GM12892 (cell line): ENCODE measurements at regions not wholly inside any gene's neighbourhood (a gene's known extent, or its start where the extent isn't known, plus 50 kb on each side); places are given as distances from the start of the nearest gene placed in this dataset.
"Not testable (repeated sequence)": the region's sequence is repeated elsewhere in the genome, so short reads cannot be mapped to it uniquely, and the experiment has no call there.

Source experiments
- DNase-seq: peaks from one replicate; pipeline ENCODE4 v3.0.0; 2011; ENCODE audit not compliant: insufficient read length
- FAIRE-seq: peaks from 2 replicates; lab custom pipeline; 2011; peaks lifted over from hg19 to GRCh38; lab: Jason Lieb, UNC
- POLR2A ChIP-seq: IDR thresholded peaks from 2 replicates; pipeline ENCODE4 v1.6.1; 2011; ENCODE audit warnings: low read depth, low read length, control low read depth
- POLR2AphosphoS5 ChIP-seq: IDR thresholded peaks from 2 replicates; pipeline ENCODE4 v1.6.1; 2011; ENCODE audit warnings: low read depth, low read length, control low read depth
- TAF1 ChIP-seq: IDR thresholded peaks from 2 replicates; pipeline ENCODE4 v1.6.1; 2011; ENCODE audit warnings: low read depth, mild to moderate bottlenecking, control low read depth, low read length, borderline replicate concordance

GRCh38 chr2:48088994-48089393, 182.7 kb upstream of the FBXO11 start:
- DNase-seq (no peak), FAIRE-seq (no peak)
- TF ChIP-seq POLR2A = no peak
- no peak for TF ChIP-seq POLR2AphosphoS5
- no peak for TF ChIP-seq TAF1

DNA sequence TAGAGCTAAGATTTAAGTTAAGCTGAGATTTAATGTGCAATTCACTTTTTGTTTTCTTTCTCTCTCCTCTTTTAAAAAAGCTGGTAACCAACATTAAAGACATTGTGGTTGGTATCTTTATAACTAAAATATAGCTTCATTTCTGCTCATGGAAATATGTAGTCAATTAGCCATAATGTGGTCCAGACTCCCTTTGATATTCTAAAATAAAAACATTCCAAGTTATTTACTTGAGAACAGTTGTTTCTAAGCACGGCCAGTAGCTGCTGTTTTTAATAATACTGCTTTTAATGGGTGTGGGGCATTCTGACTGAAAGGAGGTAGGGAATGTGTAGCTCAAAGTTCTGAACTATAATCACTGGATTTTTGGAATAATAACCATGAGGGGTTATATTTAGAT, 183.3 kb upstream of the FBXO11 start:
- DNase-seq = no peak
- no peak for FAIRE-seq

DNA sequence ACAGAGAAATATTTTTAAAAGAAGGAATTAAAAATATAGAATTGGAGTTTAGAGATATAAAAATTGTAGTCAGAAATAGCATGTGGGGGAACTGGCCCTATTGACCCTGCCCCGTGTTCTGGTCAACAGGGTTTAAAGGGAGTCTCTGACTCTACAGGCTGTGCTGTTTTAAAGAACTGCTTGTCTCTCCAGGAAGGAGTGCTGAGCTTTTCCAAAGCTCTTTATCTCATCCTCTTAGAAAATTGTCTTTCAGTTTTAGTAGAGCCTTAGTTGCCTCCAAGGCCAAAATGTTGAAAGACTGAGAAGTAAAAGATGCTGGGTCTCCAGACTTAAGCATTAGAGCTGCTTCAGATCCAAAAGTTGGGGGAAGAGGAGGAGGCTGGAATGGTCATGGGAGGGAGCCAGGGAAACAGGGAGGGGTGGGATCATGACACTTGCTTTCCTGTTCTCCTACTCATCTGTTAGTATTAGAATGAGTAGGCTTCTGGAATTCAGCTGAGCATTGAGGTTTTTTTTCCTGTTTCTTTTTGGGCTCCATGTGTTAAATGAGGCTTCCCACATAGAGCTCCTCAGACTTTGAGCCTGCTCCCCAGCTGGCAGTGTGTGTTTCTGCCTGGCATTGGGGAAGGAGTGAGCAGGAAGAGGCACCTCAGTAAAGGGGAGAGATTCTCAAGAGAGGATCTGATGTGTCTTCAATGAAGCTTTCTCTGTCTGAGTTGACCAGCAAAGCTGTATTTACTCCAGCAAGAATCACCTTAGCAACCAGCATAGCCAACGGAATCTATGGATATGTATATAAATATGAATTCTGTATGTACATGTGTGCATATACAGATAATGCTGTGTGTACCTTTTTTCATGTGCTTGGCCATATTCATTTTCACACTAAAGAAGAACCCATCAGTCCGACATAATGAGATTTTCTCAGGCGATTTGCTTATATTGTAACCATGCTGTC, 186.8 kb upstream of the FBXO11 start:
- FAIRE-seq = no peak
- no peak for TF ChIP-seq TAF1
- no peak for TF ChIP-seq POLR2A
- TF ChIP-seq POLR2AphosphoS5 = no peak
- DNase-seq = no peak

More for the DNA sequence above, 183.3 kb upstream of the FBXO11 start:
- TF ChIP-seq POLR2AphosphoS5 (no peak), TAF1 (no peak), POLR2A (no peak)

GRCh38 chr2:48096765-48097164, 190.5 kb upstream of the FBXO11 start:
- DNase-seq, FAIRE-seq: not testable (repeated sequence)

GRCh38 chr2:48098539-48098938, 192.2 kb upstream of the FBXO11 start:
- FAIRE-seq = no peak
- no peak for DNase-seq
- TF ChIP-seq POLR2AphosphoS5 (no peak), POLR2A (no peak), TAF1 (no peak)

GRCh38 chr2:48104418-48104817, 198.1 kb upstream of the FBXO11 start:
- DNase-seq = no peak
- FAIRE-seq = no peak
- TF ChIP-seq TAF1 (no peak), POLR2AphosphoS5 (no peak), POLR2A (no peak)

GRCh38 chr2:48105848-48106247, 199.6 kb upstream of the FBXO11 start:
- no peak for DNase-seq
- TF ChIP-seq POLR2AphosphoS5 (no peak), POLR2A (no peak), TAF1 (no peak)
- no peak for FAIRE-seq

DNA sequence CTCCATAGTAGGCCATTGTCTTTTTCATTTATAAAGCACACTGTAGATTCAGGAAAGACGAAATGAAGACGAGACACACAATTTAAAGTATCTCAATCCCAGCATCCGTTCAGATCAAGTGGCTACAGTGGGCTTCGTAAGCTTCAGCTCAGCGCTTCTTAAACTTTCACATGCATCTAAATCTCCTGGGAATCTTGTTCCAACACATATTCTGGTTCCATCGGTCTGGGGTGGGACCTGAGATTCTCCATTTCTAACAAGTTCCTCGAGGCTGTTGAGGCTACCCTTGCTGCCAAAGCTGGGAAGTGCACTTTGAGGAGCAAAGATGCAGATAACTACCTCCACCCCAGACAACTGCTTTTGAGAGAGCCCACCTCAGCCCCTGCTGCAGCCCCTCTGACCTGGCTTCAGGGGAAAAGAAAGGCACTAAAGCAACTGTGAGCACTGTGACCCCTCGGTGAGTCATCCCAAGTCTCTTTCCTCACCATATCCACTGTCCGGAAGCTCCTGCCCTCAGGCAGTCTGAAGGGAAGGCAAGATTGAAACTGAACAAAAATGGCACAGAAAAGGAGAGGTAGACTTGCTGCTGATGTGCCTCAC, 201.1 kb upstream of the FBXO11 start:
- FAIRE-seq = no peak
- TF ChIP-seq TAF1 = no peak
- TF ChIP-seq POLR2AphosphoS5 = no peak
- TF ChIP-seq POLR2A = no peak
- DNase-seq = no peak

DNA sequence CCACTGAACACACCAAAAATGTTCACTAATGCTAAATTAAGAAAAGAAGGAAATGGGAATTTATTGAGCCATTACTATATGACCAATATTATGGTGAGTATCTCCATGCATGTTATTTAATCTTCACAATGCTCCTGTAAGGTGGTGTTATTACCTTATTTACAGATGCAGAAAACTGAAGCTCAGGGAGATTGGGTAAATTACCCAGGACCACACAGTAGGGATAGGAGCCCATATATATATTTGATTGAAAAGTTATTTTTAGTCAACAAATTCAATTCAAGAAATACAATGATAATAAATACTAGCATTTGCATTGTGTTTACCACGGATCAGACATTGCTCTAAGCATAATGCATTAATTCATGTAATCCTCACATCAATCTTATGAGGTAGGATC, 202.2 kb upstream of the FBXO11 start:
- DNase-seq = no peak
- no peak for FAIRE-seq
- TF ChIP-seq POLR2A (no peak), POLR2AphosphoS5 (no peak), TAF1 (no peak)

- TF ChIP-seq POLR2A = no peak
- TF ChIP-seq TAF1 = no peak
- no peak for TF ChIP-seq POLR2AphosphoS5
- no peak for FAIRE-seq
- no peak for DNase-seq
Measured at GRCh38 chr2:48109491-48110204, 203.3 kb upstream of the FBXO11 start.

- FAIRE-seq (no peak), DNase-seq (no peak)
- TF ChIP-seq POLR2A (no peak), TAF1 (no peak), POLR2AphosphoS5 (no peak)
Measured at GRCh38 chr2:48110492-48110891, 204.0 kb upstream of the FOXN2 start.
